A549 (cell line): ENCODE measurements at regions not wholly inside any gene's neighbourhood (a gene's known extent, or its start where the extent isn't known, plus 50 kb on each side); places are given as distances from the start of the nearest gene placed in this dataset.

Experiments used
- ATAC-seq, 2 experiments: fragments of 200-7000 bp in 1 of 2; fragments of >200 bp in 1 of 2; cut with Nextera tagmentation in 1 of 2; cut with Tn5 transposase in 1 of 2; 3 replicates each; pipeline versions ENCODE4 v1.8.0 to v1.9.1; 2018 to 2020; ENCODE audit warnings: mild to moderate bottlenecking in 1 of 2, moderate library complexity in 1 of 2
- CTCF ChIA-PET: fragments of 300-600 bp; sonication (Branson Sonifier 250); formaldehyde crosslinking; extraction: SDS; loops from one replicate; lab custom pipeline; 2021; ENCODE audit warnings: antibody characterized with exemption, inconsistent platforms; lab: Yijun Ruan, JAX
- POLR2A ChIA-PET: fragments of 350-600 bp; formaldehyde crosslinking; extraction: SDS; loops from one replicate; lab custom pipeline; 2021; ENCODE audit warnings: antibody characterized with exemption, inconsistent platforms; lab: Yijun Ruan, JAX
- DNase-seq, 2 experiments: peaks; one replicate each; pipeline versions ENCODE4 v3.0.0 to v3.0.0-alpha.2; 2011 to 2016; ENCODE audit warnings: low read depth in 1 of 2, low spot score in 1 of 2
- FAIRE-seq: peaks from 2 replicates; lab custom pipeline; 2011; peaks lifted over from hg19 to GRCh38; lab: Jason Lieb, UNC
- H3K27ac ChIP-seq, 2 experiments: fragments of >200 bp; sonication (Bioruptor Twin); formaldehyde crosslinking; 3 replicates each; pipeline ENCODE4 v1.5.1; 2016 to 2017
- H3K4me1 ChIP-seq: fragments of >200 bp; sonication (Bioruptor Twin); formaldehyde crosslinking; 3 replicates; pipeline ENCODE4 v1.6.1; 2016
- H3K4me2 ChIP-seq: fragments of >200 bp; sonication (Bioruptor Twin); formaldehyde crosslinking; 3 replicates; pipeline ENCODE4 v1.6.1; 2016
- H3K4me3 ChIP-seq: fragments of >200 bp; sonication (Bioruptor Twin); formaldehyde crosslinking; 3 replicates; pipeline ENCODE4 v1.5.1; 2016
- H3K9me3 ChIP-seq: fragments of >200 bp; sonication (Bioruptor Twin); formaldehyde crosslinking; 3 replicates; pipeline ENCODE4 v1.6.1; 2016
- CBX2 ChIP-seq: fragments of 200-600 bp; sonication (generic); IDR thresholded peaks from 2 replicates; pipeline ENCODE4 v1.6.1; 2016; ENCODE audit warnings: low read depth, mild to moderate bottlenecking, borderline replicate concordance
- CEBPB ChIP-seq, 2 experiments: fragments of >200 bp in 1 of 2; sonication (Bioruptor Twin) in 1 of 2; formaldehyde crosslinking in 1 of 2; IDR thresholded peaks; 2 replicates each; pipeline ENCODE4 v1.6.1; 2012 to 2016
- EHMT2 ChIP-seq: fragments of 200-600 bp; sonication (generic); IDR thresholded peaks from 2 replicates; pipeline ENCODE4 v1.6.1; 2016; ENCODE audit warnings: antibody characterized with exemption, low read depth, mild to moderate bottlenecking, moderate library complexity
- GATA3 ChIP-seq: IDR thresholded peaks from 2 replicates; pipeline ENCODE4 v1.6.1; 2012; ENCODE audit warnings: borderline replicate concordance
- HEYL ChIP-seq: fragments of 250-450 bp; sonication (Bioruptor Pico); IDR thresholded peaks from 2 replicates; pipeline ENCODE4 v1.8.0; 2021; ENCODE audit warnings: mild to moderate bottlenecking, moderate library complexity
- JUN ChIP-seq, 2 experiments: fragments of >200 bp; sonication (Bioruptor Twin); formaldehyde crosslinking; IDR thresholded peaks; 2 replicates in 1 of 2; 3 replicates in 1 of 2; pipeline ENCODE4 v1.6.1; 2016 to 2017
- NFE2L2 ChIP-seq: fragments of 150-350 bp; conservative IDR thresholded peaks from 2 replicates; pipeline ENCODE4 v1.6.1; 2014; ENCODE audit warnings: low read length
- PHF8 ChIP-seq: fragments of 200-600 bp; sonication (generic); IDR thresholded peaks from 2 replicates; pipeline ENCODE4 v1.6.1; 2016; ENCODE audit warnings: low read depth, mild to moderate bottlenecking, antibody characterized with exemption, moderate library complexity, borderline replicate concordance
- POLR2A ChIP-seq: IDR thresholded peaks from 2 replicates; pipeline ENCODE4 v1.6.1; 2012; ENCODE audit warnings: mild to moderate bottlenecking, low read length
- RAD21 ChIP-seq, 2 experiments: fragments of >200 bp in 1 of 2; sonication (Bioruptor Twin) in 1 of 2; formaldehyde crosslinking in 1 of 2; IDR thresholded peaks in 1 of 2; conservative IDR thresholded peaks in 1 of 2; 2 replicates in 1 of 2; 3 replicates in 1 of 2; pipeline ENCODE4 v1.6.1; 2012 to 2018; ENCODE audit warnings: inconsistent platforms in 1 of 2
- RFX5 ChIP-seq: fragments of 450-650 bp; IDR thresholded peaks from 2 replicates; pipeline ENCODE4 v1.7.1; 2014; ENCODE audit warnings: antibody characterized with exemption, mild to moderate bottlenecking, moderate library complexity
- SMC3 ChIP-seq: fragments of >200 bp; sonication (Bioruptor Twin); formaldehyde crosslinking; IDR thresholded peaks from 3 replicates; pipeline ENCODE4 v1.6.1; 2018; ENCODE audit warnings: inconsistent platforms
- TFCP2L1 ChIP-seq: fragments of 250-450 bp; sonication (Bioruptor Pico); IDR thresholded peaks from 2 replicates; pipeline ENCODE4 v1.5.0; 2021; ENCODE audit warnings: mild to moderate bottlenecking
- ZFP36 ChIP-seq: fragments of 450-650 bp; IDR thresholded peaks from 2 replicates; pipeline ENCODE4 v1.6.1; 2014; ENCODE audit warnings: borderline replicate concordance; ENCODE audit not compliant: partially characterized antibody
- ZNF302 ChIP-seq: fragments of 250-450 bp; sonication (Bioruptor Pico); IDR thresholded peaks from 2 replicates; pipeline ENCODE4 v1.9.0; 2021; ENCODE audit warnings: inconsistent platforms, mild to moderate bottlenecking, moderate library complexity
- ZSCAN20 ChIP-seq: fragments of 250-450 bp; sonication (Bioruptor Pico); IDR thresholded peaks from 2 replicates; pipeline ENCODE4 v1.8.0; 2022; ENCODE audit warnings: mild to moderate bottlenecking, moderate library complexity
- WGBS: methylation state at CpG from one replicate; pipeline ENCODE4 v1.1.6; 2017; ENCODE audit errors: missing lambda C conversion rate; 5-methylcytosine and 5-hydroxymethylcytosine counted together
- TF ChIP-seq, protein P1 (sequence below): fragments of 250-450 bp; sonication (Bioruptor Pico); IDR thresholded peaks from 2 replicates; pipeline ENCODE4 v1.5.0; 2021; ENCODE audit warnings: mild to moderate bottlenecking, moderate library complexity, borderline replicate concordance
- TF ChIP-seq, protein P2 (sequence below): fragments of >200 bp; sonication (Bioruptor Twin); formaldehyde crosslinking; IDR thresholded peaks from 3 replicates; pipeline ENCODE4 v1.5.1; 2016
- TF ChIP-seq, protein P3 (sequence below): IDR thresholded peaks from 2 replicates; pipeline ENCODE4 v1.6.1; 2012
- TF ChIP-seq, protein P4 (sequence below): fragments of 150-350 bp; IDR thresholded peaks from 2 replicates; pipeline ENCODE4 v1.6.1; 2014; ENCODE audit warnings: low read depth, mild to moderate bottlenecking, low read length

DNA sequence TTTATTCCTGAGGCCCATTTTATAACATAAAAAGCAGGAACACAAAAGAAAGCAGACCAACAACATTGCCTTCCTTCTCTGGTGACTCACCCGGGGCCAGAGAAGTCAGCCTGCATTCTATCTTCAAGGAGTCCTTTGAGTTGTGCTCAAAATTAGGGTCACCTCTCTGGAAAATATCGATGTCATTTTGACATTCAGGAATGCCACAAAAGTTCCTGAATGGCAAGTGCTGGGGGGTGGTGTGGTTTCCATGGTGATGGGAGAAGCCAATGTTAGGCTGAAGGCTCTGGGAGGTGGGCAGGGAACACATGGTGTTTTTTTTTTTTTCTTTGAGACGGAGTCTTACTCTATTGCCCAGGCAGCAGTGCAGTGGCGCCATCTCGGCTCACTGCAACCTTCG is 159.6 kb downstream of the HAPSTR1 start:
- H3K9me3 ChIP-seq, result no peaks in the 10 kb centered on the region
- no peak for FAIRE-seq
- no peak overlapping the region for H3K4me3 ChIP-seq
- ChIA-PET POLR2A (no interaction called here), CTCF (no interaction called here)
- DNase-seq, result no peak
- no peaks in the 10 kb centered on the region for H3K4me1 ChIP-seq
- H3K4me2 ChIP-seq, result no peak overlapping the region
- no peak overlapping the region for H3K27ac ChIP-seq
- 13% methylated on average over 6 of the region's 6 CpGs for WGBS
- no peak for ATAC-seq
- TF ChIP-seq NFE2L2 (no peak), CEBPB (IDR thresholded peaks at IDR 0.05) (no peak), ZFP36 (no peak), RFX5 (no peak)

DNA sequence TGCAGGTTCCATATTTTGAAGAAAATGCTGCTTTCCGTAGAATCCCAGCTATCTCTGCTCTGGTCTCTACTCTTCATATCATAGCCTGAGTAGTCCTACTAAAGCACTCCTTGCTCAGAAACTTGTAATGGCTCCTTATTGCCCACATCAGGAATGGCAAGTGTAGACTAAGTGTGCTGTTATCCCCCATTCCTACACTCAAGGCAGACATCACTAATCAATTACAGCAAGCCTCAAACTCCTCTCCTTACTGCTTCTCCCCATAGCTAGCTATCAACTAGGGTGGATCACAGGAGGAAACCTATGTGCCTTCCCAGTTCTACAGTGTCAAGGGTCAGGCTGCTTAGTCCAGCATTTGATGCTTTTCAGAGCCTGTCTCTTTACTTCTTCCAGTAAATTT is 163.4 kb downstream of the HAPSTR1 start:
- H3K4me1 ChIP-seq, result no peaks in the 10 kb centered on the region
- POLR2A ChIA-PET, result no interaction called here
- DNase-seq (no peak), ATAC-seq (no peak), FAIRE-seq (no peak)
- 4% methylated on average over 1 of the region's 1 CpG for WGBS
- H3K9me3 ChIP-seq, result no peaks in the 10 kb centered on the region
- no peak overlapping the region for H3K27ac ChIP-seq
- H3K4me3 ChIP-seq, result no peak overlapping the region
- CTCF ChIA-PET, result interaction anchor here (1.1 to 1.7 kb wide), 3 partner anchors 14 to 94 kb away, joined by 3 to 5 read pairs (median 4); no protein-coding TSS in a partner anchor
- no peak overlapping the region for H3K4me2 ChIP-seq
- TF ChIP-seq, protein P1, sequence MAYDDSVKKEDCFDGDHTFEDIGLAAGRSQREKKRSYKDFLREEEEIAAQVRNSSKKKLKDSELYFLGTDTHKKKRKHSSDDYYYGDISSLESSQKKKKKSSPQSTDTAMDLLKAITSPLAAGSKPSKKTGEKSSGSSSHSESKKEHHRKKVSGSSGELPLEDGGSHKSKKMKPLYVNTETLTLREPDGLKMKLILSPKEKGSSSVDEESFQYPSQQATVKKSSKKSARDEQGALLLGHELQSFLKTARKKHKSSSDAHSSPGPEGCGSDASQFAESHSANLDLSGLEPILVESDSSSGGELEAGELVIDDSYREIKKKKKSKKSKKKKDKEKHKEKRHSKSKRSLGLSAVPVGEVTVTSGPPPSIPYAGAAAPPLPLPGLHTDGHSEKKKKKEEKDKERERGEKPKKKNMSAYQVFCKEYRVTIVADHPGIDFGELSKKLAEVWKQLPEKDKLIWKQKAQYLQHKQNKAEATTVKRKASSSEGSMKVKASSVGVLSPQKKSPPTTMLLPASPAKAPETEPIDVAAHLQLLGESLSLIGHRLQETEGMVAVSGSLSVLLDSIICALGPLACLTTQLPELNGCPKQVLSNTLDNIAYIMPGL (CRISPR knock-in tag), result no peak
- no peak for TF ChIP-seq GATA3
- no peak for TF ChIP-seq CBX2
- no peak for TF ChIP-seq POLR2A

DNA sequence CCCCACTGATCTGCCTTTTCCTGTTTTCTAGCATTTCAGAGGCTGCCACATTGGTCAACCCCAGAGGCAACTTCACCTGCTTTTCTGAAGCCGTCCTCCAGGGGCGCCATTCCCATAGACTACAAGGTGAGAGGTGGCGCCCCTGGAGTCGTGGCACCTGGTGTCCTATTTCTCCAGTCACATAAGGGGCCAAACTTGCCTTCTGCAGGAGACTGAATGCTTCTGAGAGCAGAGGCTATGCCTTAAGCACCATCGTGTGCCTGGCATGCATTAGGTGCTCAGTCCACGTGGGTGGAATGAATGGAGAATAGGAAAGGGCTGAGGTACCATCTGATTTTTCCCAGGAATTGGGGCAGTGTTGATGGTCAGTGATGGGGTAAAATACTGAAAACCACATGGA is 164.8 kb downstream of the HAPSTR1 start:
- no peak overlapping the region for H3K4me3 ChIP-seq
- DNase-seq (peak; percentile 31 to 37), ATAC-seq (peak in 1 of 2 experiments; percentile 75; a peak in 3 of 6 replicates), FAIRE-seq (no peak)
- no peak for TF ChIP-seq ZNF302 (CRISPR knock-in tag)
- no peak for TF ChIP-seq PHF8
- TF ChIP-seq RAD21 (conservative IDR thresholded peaks at IDR 0.05 in 1 of 2, IDR thresholded peaks at IDR 0.05 in 1 of 2), result 0 out of 5 replicates have a peak, but pooled peaks of 1 of the 2 experiments have one; percentile 7
- no peak for TF ChIP-seq ZSCAN20 (CRISPR knock-in tag)
- TF ChIP-seq JUN (IDR thresholded peaks at IDR 0.05), result no peak
- TF ChIP-seq, protein P2, sequence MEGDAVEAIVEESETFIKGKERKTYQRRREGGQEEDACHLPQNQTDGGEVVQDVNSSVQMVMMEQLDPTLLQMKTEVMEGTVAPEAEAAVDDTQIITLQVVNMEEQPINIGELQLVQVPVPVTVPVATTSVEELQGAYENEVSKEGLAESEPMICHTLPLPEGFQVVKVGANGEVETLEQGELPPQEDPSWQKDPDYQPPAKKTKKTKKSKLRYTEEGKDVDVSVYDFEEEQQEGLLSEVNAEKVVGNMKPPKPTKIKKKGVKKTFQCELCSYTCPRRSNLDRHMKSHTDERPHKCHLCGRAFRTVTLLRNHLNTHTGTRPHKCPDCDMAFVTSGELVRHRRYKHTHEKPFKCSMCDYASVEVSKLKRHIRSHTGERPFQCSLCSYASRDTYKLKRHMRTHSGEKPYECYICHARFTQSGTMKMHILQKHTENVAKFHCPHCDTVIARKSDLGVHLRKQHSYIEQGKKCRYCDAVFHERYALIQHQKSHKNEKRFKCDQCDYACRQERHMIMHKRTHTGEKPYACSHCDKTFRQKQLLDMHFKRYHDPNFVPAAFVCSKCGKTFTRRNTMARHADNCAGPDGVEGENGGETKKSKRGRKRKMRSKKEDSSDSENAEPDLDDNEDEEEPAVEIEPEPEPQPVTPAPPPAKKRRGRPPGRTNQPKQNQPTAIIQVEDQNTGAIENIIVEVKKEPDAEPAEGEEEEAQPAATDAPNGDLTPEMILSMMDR, result peak; percentile 38
- TF ChIP-seq, protein P3, sequence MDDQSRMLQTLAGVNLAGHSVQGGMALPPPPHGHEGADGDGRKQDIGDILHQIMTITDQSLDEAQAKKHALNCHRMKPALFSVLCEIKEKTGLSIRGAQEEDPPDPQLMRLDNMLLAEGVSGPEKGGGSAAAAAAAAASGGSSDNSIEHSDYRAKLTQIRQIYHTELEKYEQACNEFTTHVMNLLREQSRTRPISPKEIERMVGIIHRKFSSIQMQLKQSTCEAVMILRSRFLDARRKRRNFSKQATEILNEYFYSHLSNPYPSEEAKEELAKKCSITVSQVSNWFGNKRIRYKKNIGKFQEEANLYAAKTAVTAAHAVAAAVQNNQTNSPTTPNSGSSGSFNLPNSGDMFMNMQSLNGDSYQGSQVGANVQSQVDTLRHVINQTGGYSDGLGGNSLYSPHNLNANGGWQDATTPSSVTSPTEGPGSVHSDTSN, result no peak
- POLR2A ChIA-PET, result no interaction called here
- H3K27ac ChIP-seq, result no peak overlapping the region
- CTCF ChIA-PET, result interaction anchor here (0.8 to 1.7 kb wide), 7 partner anchors 11 to 925 kb away, joined by 3 to 6 read pairs (median 4); no protein-coding TSS in a partner anchor
- H3K4me1 ChIP-seq, result no peaks in the 10 kb centered on the region
- no peaks in the 10 kb centered on the region for H3K9me3 ChIP-seq
- H3K4me2 ChIP-seq, result no peak overlapping the region
- 18% methylated on average over 6 of the region's 6 CpGs for WGBS

DNA sequence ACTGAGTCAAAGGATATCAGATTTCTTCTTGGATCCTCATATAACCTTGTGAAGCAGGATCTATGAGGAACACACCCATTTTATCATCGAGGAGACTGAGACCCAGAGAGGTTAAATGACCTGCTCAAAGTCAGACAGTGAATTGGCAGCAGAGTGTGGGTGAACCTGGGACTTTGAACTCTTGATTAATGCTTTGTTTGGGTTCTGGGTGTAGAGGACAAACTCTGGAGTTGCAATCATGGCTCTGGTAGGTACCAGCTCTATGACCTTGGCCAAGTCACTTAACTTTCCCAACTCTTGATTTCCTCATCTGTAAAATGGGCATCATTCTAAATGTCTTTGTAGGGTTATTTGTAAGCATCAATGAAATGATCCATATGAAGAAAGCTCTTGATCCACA is 166.4 kb downstream of the HAPSTR1 start:
- Histone ChIP-seq H3K4me1 (no peaks in the 10 kb centered on the region), H3K27ac (no peak overlapping the region), H3K4me2 (no peak overlapping the region), H3K9me3 (no peaks in the 10 kb centered on the region), H3K4me3 (no peak overlapping the region)
- DNase-seq (no peak), ATAC-seq (no peak), FAIRE-seq (no peak)
- CTCF ChIA-PET, result interaction anchor here (0.5 to 2.5 kb wide), 20 partner anchors 8 to 948 kb away, joined by 3 to 19 read pairs (median 6); partner anchors contain the start of gene GRIN2A
- 0% methylated on average over 1 of the region's 1 CpG for WGBS
- POLR2A ChIA-PET, result no interaction called here
- TF ChIP-seq, protein P4, sequence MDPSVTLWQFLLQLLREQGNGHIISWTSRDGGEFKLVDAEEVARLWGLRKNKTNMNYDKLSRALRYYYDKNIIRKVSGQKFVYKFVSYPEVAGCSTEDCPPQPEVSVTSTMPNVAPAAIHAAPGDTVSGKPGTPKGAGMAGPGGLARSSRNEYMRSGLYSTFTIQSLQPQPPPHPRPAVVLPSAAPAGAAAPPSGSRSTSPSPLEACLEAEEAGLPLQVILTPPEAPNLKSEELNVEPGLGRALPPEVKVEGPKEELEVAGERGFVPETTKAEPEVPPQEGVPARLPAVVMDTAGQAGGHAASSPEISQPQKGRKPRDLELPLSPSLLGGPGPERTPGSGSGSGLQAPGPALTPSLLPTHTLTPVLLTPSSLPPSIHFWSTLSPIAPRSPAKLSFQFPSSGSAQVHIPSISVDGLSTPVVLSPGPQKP, result no peak
- TF ChIP-seq TFCP2L1 (CRISPR knock-in tag) (no peak), POLR2A (no peak), HEYL (CRISPR knock-in tag) (no peak), SMC3 (no peak), RFX5 (no peak), ZSCAN20 (CRISPR knock-in tag) (no peak), EHMT2 (no peak)
- TF ChIP-seq, protein P3, result no peak
- TF ChIP-seq, protein P2, result no peak
